H9 (cell line): ENCODE measurements at regions not wholly inside any gene's neighbourhood (a gene's known extent, or its start where the extent isn't known, plus 50 kb on each side); places are given as distances from the start of the nearest gene placed in this dataset.

ENCODE experiments used
- DNase-seq: peaks from one replicate; pipeline ENCODE4 v3.0.0-alpha.2; 2017
- H2AFZ ChIP-seq: one replicate; pipeline ENCODE4 v1.6.1; 2013; ENCODE audit warnings: mild to moderate bottlenecking, low read length, control low read depth, moderate library complexity
- H2AK5ac ChIP-seq: 2 replicates; pipeline ENCODE4 v1.6.1; 2013; ENCODE audit warnings: low read length, control low read depth, mixed read lengths; ENCODE audit not compliant: insufficient read length
- H2BK120ac ChIP-seq: one replicate; pipeline ENCODE4 v1.6.1; 2013; ENCODE audit warnings: low read depth, mild to moderate bottlenecking, low read length, control low read depth, inconsistent platforms; ENCODE audit not compliant: poor library complexity, severe bottlenecking
- H2BK12ac ChIP-seq: 2 replicates; pipeline ENCODE4 v1.6.1; 2013; ENCODE audit warnings: low read length, control low read depth, mixed read lengths, low read depth; ENCODE audit not compliant: insufficient read length
- H2BK15ac ChIP-seq: 2 replicates; pipeline ENCODE4 v1.6.1; 2013; ENCODE audit warnings: low read depth, low read length, control low read depth
- H2BK20ac ChIP-seq: one replicate; pipeline ENCODE4 v1.6.1; 2013; ENCODE audit warnings: low read depth, mild to moderate bottlenecking, low read length, control low read depth, inconsistent platforms; ENCODE audit not compliant: poor library complexity, severe bottlenecking
- H2BK5ac ChIP-seq: 2 replicates; pipeline ENCODE4 v1.6.1; 2013; ENCODE audit warnings: low read length, control low read depth, mixed read lengths; ENCODE audit not compliant: insufficient read length
- H3K14ac ChIP-seq: 2 replicates; pipeline ENCODE4 v1.6.1; 2013; ENCODE audit warnings: low read length, control low read depth; ENCODE audit not compliant: insufficient read depth
- H3K18ac ChIP-seq: 2 replicates; pipeline ENCODE4 v1.6.1; 2013; ENCODE audit warnings: low read depth, mild to moderate bottlenecking, mixed read lengths, low read length, control low read depth; ENCODE audit not compliant: insufficient read length
- H3K23ac ChIP-seq: 2 replicates; pipeline ENCODE4 v1.6.1; 2013; ENCODE audit warnings: low read length, control low read depth, mixed read lengths, low read depth; ENCODE audit not compliant: insufficient read length
- H3K23me2 ChIP-seq: 2 replicates; pipeline ENCODE4 v1.6.1; 2013; ENCODE audit warnings: low read depth, mild to moderate bottlenecking, mixed read lengths, low read length, control low read depth; ENCODE audit not compliant: insufficient read length, poor library complexity, severe bottlenecking
- H3K27ac ChIP-seq: 2 replicates; pipeline ENCODE4 v1.5.1; 2013; ENCODE audit warnings: low read length, control low read depth, mixed read lengths, low read depth; ENCODE audit not compliant: insufficient read length
- H3K27me3 ChIP-seq: 2 replicates; pipeline ENCODE4 v1.6.1; 2013; ENCODE audit warnings: low read length, control low read depth, inconsistent platforms; ENCODE audit not compliant: insufficient read depth
- H3K4ac ChIP-seq: 2 replicates; pipeline ENCODE4 v1.6.1; 2013; ENCODE audit warnings: low read depth, mild to moderate bottlenecking, control low read depth, inconsistent platforms, low read length, moderate library complexity
- H3K4me1 ChIP-seq: 2 replicates; pipeline ENCODE4 v1.6.1; 2013; ENCODE audit warnings: low read length, control low read depth, inconsistent platforms; ENCODE audit not compliant: insufficient read depth
- H3K4me2 ChIP-seq: 2 replicates; pipeline ENCODE4 v1.6.1; 2013; ENCODE audit warnings: low read length, control low read depth, mixed read lengths; ENCODE audit not compliant: insufficient read length, insufficient read depth
- H3K56ac ChIP-seq: 2 replicates; pipeline ENCODE4 v1.6.1; 2013; ENCODE audit warnings: low read depth, mild to moderate bottlenecking, mixed read lengths, low read length, control low read depth; ENCODE audit not compliant: insufficient read length
- H3K79me1 ChIP-seq: 2 replicates; pipeline ENCODE4 v1.6.1; 2013; ENCODE audit warnings: low read depth, mild to moderate bottlenecking, moderate library complexity, low read length, control low read depth, inconsistent platforms; ENCODE audit not compliant: insufficient read depth, poor library complexity, severe bottlenecking
- H3K79me2 ChIP-seq: 2 replicates; pipeline ENCODE4 v1.6.1; 2013; ENCODE audit warnings: low read length, control low read depth, inconsistent platforms; ENCODE audit not compliant: insufficient read depth
- H3K9ac ChIP-seq: 2 replicates; pipeline ENCODE4 v1.6.1; 2013; ENCODE audit warnings: low read length, control low read depth, mixed read lengths; ENCODE audit not compliant: insufficient read length; ENCODE audit errors: extremely low read depth
- H3K9me3 ChIP-seq: one replicate; pipeline ENCODE4 v1.6.1; 2013; ENCODE audit warnings: low read depth, low read length, inconsistent platforms; ENCODE audit not compliant: control insufficient read depth
- H3T11ph ChIP-seq: one replicate; pipeline ENCODE4 v1.6.1; 2013; ENCODE audit warnings: mild to moderate bottlenecking, low read length, control low read depth, inconsistent platforms
- H4K20me1 ChIP-seq: one replicate; pipeline ENCODE4 v1.6.1; 2013; ENCODE audit not compliant: control insufficient read depth, insufficient read length, insufficient read depth
- H4K5ac ChIP-seq: 2 replicates; pipeline ENCODE4 v1.6.1; 2013; ENCODE audit warnings: low read depth, mild to moderate bottlenecking, mixed read lengths, low read length, control low read depth; ENCODE audit not compliant: insufficient read length
- H4K8ac ChIP-seq: replicated peaks from 2 replicates; pipeline ENCODE4 v1.6.1; 2013; ENCODE audit warnings: low read length, control low read depth, mixed read lengths, low read depth; ENCODE audit not compliant: insufficient read length
- H4K91ac ChIP-seq: 2 replicates; pipeline ENCODE4 v1.6.1; 2013; ENCODE audit warnings: low read depth, mild to moderate bottlenecking, moderate library complexity, mixed read lengths, low read length, control low read depth; ENCODE audit not compliant: insufficient read length
- H3K27ac Mint-ChIP-seq, 3 experiments: 2 replicates in 2 of 3; 3 replicates in 1 of 3; pipeline ENCODE4 v1.8.0; 2020 to 2021; ENCODE audit warnings: mixed read lengths in 3 of 3, mild to moderate bottlenecking in 1 of 3, moderate library complexity in 1 of 3
- H3K27me3 Mint-ChIP-seq: 2 replicates; pipeline ENCODE4 v1.8.0; 2021; ENCODE audit warnings: low read depth, mild to moderate bottlenecking, moderate library complexity, mixed read lengths
- H3K36me3 Mint-ChIP-seq, 3 experiments: 2 replicates in 2 of 3; 3 replicates in 1 of 3; pipeline ENCODE4 v1.8.0; 2020 to 2021; ENCODE audit warnings: low read depth in 3 of 3, mixed read lengths in 3 of 3; ENCODE audit not compliant: insufficient read depth in 1 of 3
- H3K4me1 Mint-ChIP-seq, 2 experiments: 2 replicates each; pipeline ENCODE4 v1.8.0; 2020; ENCODE audit warnings: mixed read lengths in 2 of 2
- H3K4me3 Mint-ChIP-seq, 2 experiments: 2 replicates in 1 of 2; 3 replicates in 1 of 2; pipeline ENCODE4 v1.8.0; 2020 to 2021; ENCODE audit warnings: mild to moderate bottlenecking in 2 of 2, mixed read lengths in 2 of 2, moderate library complexity in 1 of 2
- H3K9me3 Mint-ChIP-seq, 2 experiments: 2 replicates in 1 of 2; 3 replicates in 1 of 2; pipeline ENCODE4 v1.8.0; 2020; ENCODE audit warnings: mild to moderate bottlenecking in 2 of 2, mixed read lengths in 2 of 2, moderate library complexity in 1 of 2
- CTCF ChIP-seq: fragments of 200-600 bp; sonication (generic); conservative IDR thresholded peaks from 3 replicates; pipeline ENCODE4 v1.8.0; 2021; ENCODE audit warnings: antibody characterized with exemption, mild to moderate bottlenecking
- WGBS: extraction: QIAGEN DNeasy Blood & Tissue Kit; methylation state at CpG from one replicate; pipeline ENCODE4 v1.1.7; 2013; ENCODE audit warnings: missing lambda C conversion rate, low lambda C conversion rate, mixed read lengths; ENCODE audit not compliant: insufficient read length; ENCODE audit errors: extremely low coverage; 5-methylcytosine and 5-hydroxymethylcytosine counted together

GRCh38 chr17:77854759-77855745, 103.5 kb upstream of the TNRC6C start:
- no peak overlapping the region for H4K5ac ChIP-seq
- H3K79me2 ChIP-seq, result no peaks in the 10 kb centered on the region
- no peak overlapping the region for H3K27ac ChIP-seq
- H3K14ac ChIP-seq, result peak overlapping the region; percentile 17; the same call in 1 of the 2 replicates
- H3T11ph ChIP-seq, result no peak overlapping the region
- no peaks in the 10 kb centered on the region for H3K9me3 Mint-ChIP-seq
- H2AK5ac ChIP-seq, result no peak overlapping the region
- H2AFZ ChIP-seq, result no peak overlapping the region
- H2BK20ac ChIP-seq, result no peak overlapping the region
- no peaks in the 10 kb centered on the region for H3K9me3 ChIP-seq
- no peaks in the 10 kb centered on the region for H3K79me1 ChIP-seq
- no peak overlapping the region for H3K27ac Mint-ChIP-seq
- no peaks in the 10 kb centered on the region for H3K36me3 Mint-ChIP-seq
- no peak overlapping the region for H4K91ac ChIP-seq
- no peaks in the 10 kb centered on the region for H3K23me2 ChIP-seq
- no peak overlapping the region for H4K8ac ChIP-seq
- no peak for TF ChIP-seq CTCF
- no peak overlapping the region for H2BK12ac ChIP-seq
- no peaks in the 10 kb centered on the region for H3K27me3 ChIP-seq
- WGBS, result no CpG with 5 or more reads among the region's 20 CpGs
- H2BK15ac ChIP-seq, result no peak overlapping the region
- no peak for DNase-seq
- H3K9ac ChIP-seq, result no peak overlapping the region
- H3K4me2 ChIP-seq, result no peak overlapping the region
- peaks cover 0 to 6% of the 10 kb centered on the region in 2 experiments; a peak in 1 of 4 replicates for H3K4me1 Mint-ChIP-seq
- H3K27me3 Mint-ChIP-seq, result peaks cover 14% of the 10 kb centered on the region
- no peak overlapping the region for H3K23ac ChIP-seq
- H4K20me1 ChIP-seq, result no peaks in the 10 kb centered on the region
- no peaks in the 10 kb centered on the region for H3K4me1 ChIP-seq
- no peak overlapping the region for H2BK5ac ChIP-seq
- H3K18ac ChIP-seq, result no peak overlapping the region
- H2BK120ac ChIP-seq, result no peak overlapping the region
- no peak overlapping the region for H3K56ac ChIP-seq
- H3K4me3 Mint-ChIP-seq, result no peak overlapping the region
- H3K4ac ChIP-seq, result no peak overlapping the region
